ENCODE measurements at regions not wholly inside any gene's neighbourhood (a gene's known extent, or its start where the extent isn't known, plus 50 kb on each side); places are given as distances from the start of the nearest gene placed in this dataset.

DNA sequence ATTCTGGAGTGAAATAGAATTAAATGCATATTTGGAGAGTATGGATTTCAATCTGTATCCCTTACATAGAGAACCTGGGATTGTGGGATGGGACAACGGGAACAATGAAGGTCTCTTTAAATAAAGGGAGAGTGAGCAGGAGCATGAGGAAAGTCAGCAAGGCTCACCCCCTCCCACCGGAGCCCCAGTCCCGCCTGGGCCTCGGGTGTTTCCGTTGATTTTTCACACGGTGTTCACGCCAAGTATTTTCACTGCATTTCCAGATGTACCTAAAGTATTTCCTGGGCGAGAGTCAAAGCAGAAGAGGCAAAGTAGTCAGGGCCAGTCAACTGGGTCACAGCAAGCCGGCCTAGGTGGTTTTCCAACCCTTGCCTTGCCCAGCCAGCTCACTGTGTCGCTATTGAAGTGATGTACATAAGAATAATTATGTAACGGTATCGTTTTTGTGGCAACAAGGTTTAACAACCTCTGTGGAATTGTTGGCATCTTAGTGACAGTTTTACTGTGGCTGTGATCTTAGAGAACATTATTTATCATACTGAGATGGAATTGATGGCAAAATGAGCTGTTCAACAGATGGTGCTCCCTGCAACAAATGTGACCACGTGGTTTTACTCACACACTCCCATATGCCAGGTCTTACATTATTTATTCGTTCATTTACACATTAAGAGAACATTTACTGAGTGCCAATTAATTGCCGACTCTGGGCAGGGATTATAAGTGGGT, 177.3 kb downstream of the ADAMTS15 start:
- Histone ChIP-seq H3K56ac (ENCODE audit: insufficient read length, low read depth, low read length) (no peak overlapping the region), H3K9me3 (ENCODE audit: control insufficient read depth, low read depth, low read length) (no peaks in the 10 kb centered on the region), H2AFZ (ENCODE audit: low read length) (no peak overlapping the region), H4K91ac (ENCODE audit: insufficient read length, low read depth, low read length) (no peak overlapping the region), H2BK120ac (ENCODE audit: low read depth, low read length, poor library complexity, severe bottlenecking) (no peak overlapping the region), H2AK5ac (ENCODE audit: insufficient read length, low read length) (no peak overlapping the region), H3K18ac (ENCODE audit: insufficient read length, low read depth, low read length) (no peak overlapping the region), H3K23ac (ENCODE audit: insufficient read length, low read depth, low read length) (no peak overlapping the region), H3K79me2 (ENCODE audit: insufficient read depth, low read length) (no peaks in the 10 kb centered on the region), H3T11ph (ENCODE audit: low read length) (no peak overlapping the region), H2BK15ac (ENCODE audit: low read depth, low read length) (no peak overlapping the region), H2BK5ac (ENCODE audit: insufficient read length, low read length) (no peak overlapping the region), H2BK12ac (ENCODE audit: insufficient read length, low read depth, low read length) (no peak overlapping the region), H3K9ac (ENCODE audit: extremely low read depth, insufficient read length, low read length) (no peak overlapping the region), H3K14ac (ENCODE audit: insufficient read depth, low read length) (no peak overlapping the region), H3K27ac (ENCODE audit: insufficient read length, low read depth, low read length) (no peak overlapping the region), H3K23me2 (ENCODE audit: insufficient read length, low read depth, low read length, poor library complexity, severe bottlenecking) (no peaks in the 10 kb centered on the region), H3K4me1 (ENCODE audit: insufficient read depth, low read length) (no peaks in the 10 kb centered on the region), H4K5ac (ENCODE audit: insufficient read length, low read depth, low read length) (no peak overlapping the region), H2BK20ac (ENCODE audit: low read depth, low read length, poor library complexity, severe bottlenecking) (no peak overlapping the region), H3K27me3 (ENCODE audit: insufficient read depth, low read length) (no peaks in the 10 kb centered on the region), H3K79me1 (ENCODE audit: insufficient read depth, low read depth, low read length, poor library complexity, severe bottlenecking) (no peaks in the 10 kb centered on the region), H3K4ac (ENCODE audit: low read depth, low read length) (no peak overlapping the region), H3K4me2 (ENCODE audit: insufficient read depth, insufficient read length, low read length) (no peak overlapping the region), H4K20me1 (ENCODE audit: control insufficient read depth, insufficient read depth, insufficient read length) (no peaks in the 10 kb centered on the region), H4K8ac (replicated peaks; ENCODE audit: insufficient read length, low read depth, low read length) (no peak overlapping the region)
- no peak overlapping the region for H3K27ac Mint-ChIP-seq
- no peaks in the 10 kb centered on the region for H3K36me3 Mint-ChIP-seq (ENCODE audit: insufficient read depth in 1 of 3, low read depth in 3 of 3)
- H3K4me3 Mint-ChIP-seq, result no peak overlapping the region
- H3K9me3 Mint-ChIP-seq, result no peaks in the 10 kb centered on the region
- no peak for DNase-seq
- H3K27me3 Mint-ChIP-seq (ENCODE audit: low read depth), result no peaks in the 10 kb centered on the region; the same call in 1 of the 2 replicates
- H3K4me1 Mint-ChIP-seq, result 0 out of 4 replicates have a peak, but pooled peaks cover 3% of the 10 kb centered on the region in 2 experiments
- no CpG with 5 or more reads among the region's 15 CpGs for WGBS (ENCODE audit: extremely low coverage, insufficient read length, low lambda C conversion rate)
- TF ChIP-seq, protein P1, sequence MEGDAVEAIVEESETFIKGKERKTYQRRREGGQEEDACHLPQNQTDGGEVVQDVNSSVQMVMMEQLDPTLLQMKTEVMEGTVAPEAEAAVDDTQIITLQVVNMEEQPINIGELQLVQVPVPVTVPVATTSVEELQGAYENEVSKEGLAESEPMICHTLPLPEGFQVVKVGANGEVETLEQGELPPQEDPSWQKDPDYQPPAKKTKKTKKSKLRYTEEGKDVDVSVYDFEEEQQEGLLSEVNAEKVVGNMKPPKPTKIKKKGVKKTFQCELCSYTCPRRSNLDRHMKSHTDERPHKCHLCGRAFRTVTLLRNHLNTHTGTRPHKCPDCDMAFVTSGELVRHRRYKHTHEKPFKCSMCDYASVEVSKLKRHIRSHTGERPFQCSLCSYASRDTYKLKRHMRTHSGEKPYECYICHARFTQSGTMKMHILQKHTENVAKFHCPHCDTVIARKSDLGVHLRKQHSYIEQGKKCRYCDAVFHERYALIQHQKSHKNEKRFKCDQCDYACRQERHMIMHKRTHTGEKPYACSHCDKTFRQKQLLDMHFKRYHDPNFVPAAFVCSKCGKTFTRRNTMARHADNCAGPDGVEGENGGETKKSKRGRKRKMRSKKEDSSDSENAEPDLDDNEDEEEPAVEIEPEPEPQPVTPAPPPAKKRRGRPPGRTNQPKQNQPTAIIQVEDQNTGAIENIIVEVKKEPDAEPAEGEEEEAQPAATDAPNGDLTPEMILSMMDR (conservative IDR thresholded peaks at IDR 0.05), result no peak

All from H9 (cell line).